Endothelial cell of umbilical vein (primary cell): ENCODE measurements at regions not wholly inside any gene's neighbourhood (a gene's known extent, or its start where the extent isn't known, plus 50 kb on each side); places are given as distances from the start of the nearest gene placed in this dataset.

Source experiments
- BruUV-seq: library from RNA; stranded (reverse); fragments of 400-500 nt; replicated peaks from 2 replicates; lab custom pipeline; 2021; lab: Mats Ljungman, UMichigan
- CTCF ChIA-PET: fragments of 300-600, 350-600 bp; sonication (Branson Sonifier 250); formaldehyde crosslinking; loops from one replicate; lab custom pipeline; 2021; ENCODE audit warnings: antibody characterized with exemption, inconsistent platforms; lab: Charles Lee
- POLR2A ChIA-PET: fragments of 300-600, 350-600 bp; sonication (Branson Sonifier 250); formaldehyde crosslinking; loops from one replicate; lab custom pipeline; 2021; ENCODE audit warnings: antibody characterized with exemption, inconsistent platforms; lab: Charles Lee
- DNase-seq: peaks from one replicate; pipeline ENCODE4 v3.0.0-alpha.2; 2011; ENCODE audit warnings: low read depth, low spot score
- FAIRE-seq: peaks from 2 replicates; lab custom pipeline; 2011; peaks lifted over from hg19 to GRCh38; lab: Jason Lieb, UNC
- H2AFZ ChIP-seq: 2 replicates; pipeline ENCODE4 v1.6.0; 2012; ENCODE audit warnings: low read depth, low read length, control low read depth, inconsistent platforms
- H3K27ac ChIP-seq: 2 replicates; pipeline ENCODE4 v1.5.1; 2011; ENCODE audit warnings: low read depth, mild to moderate bottlenecking, control low read depth, low read length, moderate library complexity; ENCODE audit not compliant: insufficient read depth
- H3K27me3 ChIP-seq, 2 experiments: 2 replicates each; pipeline versions ENCODE4 v1.6.0 to v1.6.1; 2011; ENCODE audit warnings: low read length in 2 of 2, mixed read lengths in 1 of 2; ENCODE audit not compliant: control insufficient read depth in 2 of 2, insufficient read depth in 2 of 2
- H3K36me3 ChIP-seq, 2 experiments: 2 replicates in 1 of 2; 3 replicates in 1 of 2; pipeline ENCODE4 v1.5.1; 2011; ENCODE audit warnings: low read length in 2 of 2, mild to moderate bottlenecking in 1 of 2, moderate library complexity in 1 of 2; ENCODE audit not compliant: control insufficient read depth in 2 of 2, insufficient read depth in 2 of 2; ENCODE audit errors: extremely low read depth in 1 of 2
- H3K4me1 ChIP-seq: 3 replicates; pipeline ENCODE4 v1.5.1; 2011; ENCODE audit warnings: mild to moderate bottlenecking, low read length; ENCODE audit not compliant: control insufficient read depth, insufficient read depth; ENCODE audit errors: extremely low read depth
- H3K4me2 ChIP-seq: 2 replicates; pipeline ENCODE4 v1.6.1; 2011; ENCODE audit warnings: low read length, control low read depth, mixed read lengths; ENCODE audit not compliant: insufficient read depth
- H3K4me3 ChIP-seq, 3 experiments: fragments of 200-600 bp in 1 of 3; sonication (generic), shearing (Covaris generic) in 1 of 3; replicated peaks in 1 of 3; 2 replicates each; pipeline ENCODE4 v1.5.1; 2011 to 2016; ENCODE audit warnings: control low read depth in 3 of 3, low read length in 3 of 3, mild to moderate bottlenecking in 2 of 3, inconsistent platforms in 1 of 3, low read depth in 1 of 3, moderate library complexity in 1 of 3; ENCODE audit not compliant: insufficient read depth in 1 of 3
- H3K79me2 ChIP-seq: 2 replicates; pipeline ENCODE4 v1.6.0; 2012; ENCODE audit warnings: low read length, inconsistent platforms; ENCODE audit not compliant: control insufficient read depth, insufficient read depth
- H3K9ac ChIP-seq: replicated peaks from 2 replicates; pipeline ENCODE3; 2011; ENCODE audit warnings: low read length, control low read depth; ENCODE audit not compliant: insufficient read depth; ENCODE audit errors: extremely low read depth
- H3K9me1 ChIP-seq: replicated peaks from 3 replicates; pipeline ENCODE4 v1.6.0; 2011; ENCODE audit warnings: mild to moderate bottlenecking, low read length; ENCODE audit not compliant: control insufficient read depth, insufficient read depth; ENCODE audit errors: extremely low read depth
- H3K9me3 ChIP-seq: replicated peaks from 2 replicates; pipeline ENCODE4 v1.5.1; 2012; ENCODE audit warnings: low read length, inconsistent platforms; ENCODE audit not compliant: control insufficient read depth, insufficient read depth
- H4K20me1 ChIP-seq: replicated peaks from 2 replicates; pipeline ENCODE3; 2011; ENCODE audit warnings: mild to moderate bottlenecking, low read length; ENCODE audit not compliant: control insufficient read depth, insufficient read depth; ENCODE audit errors: extremely low read depth
- EZH2 ChIP-seq: IDR thresholded peaks from 2 replicates; pipeline ENCODE4 v1.6.1; 2012; ENCODE audit warnings: borderline replicate concordance, low read depth, mild to moderate bottlenecking, moderate library complexity, low read length, inconsistent platforms; ENCODE audit not compliant: severe bottlenecking
- FOS ChIP-seq: IDR thresholded peaks from 2 replicates; pipeline ENCODE4 v1.6.1; 2011; ENCODE audit warnings: mild to moderate bottlenecking, low read length, moderate library complexity, borderline replicate concordance; ENCODE audit not compliant: insufficient read depth
- GATA2 ChIP-seq: IDR thresholded peaks from 2 replicates; pipeline ENCODE4 v1.7.0; 2011; ENCODE audit warnings: low read depth, mild to moderate bottlenecking, moderate library complexity, mixed read lengths, low read length; ENCODE audit not compliant: insufficient read length, insufficient read depth
- JUN ChIP-seq: IDR thresholded peaks from 2 replicates; pipeline ENCODE4 v1.6.1; 2011; ENCODE audit warnings: borderline replicate concordance, low read depth; ENCODE audit not compliant: insufficient read length, insufficient read depth
- MYC ChIP-seq: IDR thresholded peaks from one replicate; pipeline ENCODE4 v1.6.1; 2011; ENCODE audit warnings: mild to moderate bottlenecking, low read depth, low read length
- POLR2A ChIP-seq: IDR thresholded peaks from 2 replicates; pipeline ENCODE4 v1.6.1; 2012; ENCODE audit warnings: low read depth, mild to moderate bottlenecking, control low read depth, low read length
- POLR2AphosphoS5 ChIP-seq: IDR thresholded peaks from 2 replicates; pipeline ENCODE4 v1.6.1; 2012; ENCODE audit warnings: low read depth, mild to moderate bottlenecking, control low read depth, low read length, moderate library complexity; ENCODE audit not compliant: insufficient read depth
- dilution Hi-C: fragments of 300-500 bp; cut with MboI; formaldehyde crosslinking; loops from one replicate; pipeline ENCODE4 v1.15.0; 2019; ENCODE audit warnings: low sequenced_read_pairs; ENCODE audit not compliant: extremely low pct_ligation_motif_present
- intact Hi-C: fragments of 100-400 bp; cut with micrococcal nuclease; formaldehyde crosslinking; loops from one replicate; pipeline ENCODE4 v1.10.0; 2022
- TF ChIP-seq, protein P1 (sequence below), 2 donors: IDR thresholded peaks; 1 replicate in 1 of 2; 2 replicates in 1 of 2; pipeline ENCODE4 v1.5.1; 2011; ENCODE audit warnings: low read length in 2 of 2, mild to moderate bottlenecking in 2 of 2, moderate library complexity in 2 of 2, control low read depth in 1 of 2, inconsistent platforms in 1 of 2, low read depth in 1 of 2; ENCODE audit not compliant: insufficient read depth in 1 of 2; ENCODE audit errors: extremely low read depth in 1 of 2
- TF ChIP-seq, protein P2 (sequence below): IDR thresholded peaks from 2 replicates; pipeline ENCODE4 v1.6.1; 2011; ENCODE audit not compliant: insufficient read depth, insufficient read length

- H4K20me1 ChIP-seq: no peaks in the 10 kb centered on the region
- no TSS peak for BruUV-seq
- intact Hi-C loops (no loop called here), dilution Hi-C loops (no loop called here)
- no peak for FAIRE-seq
- no peaks in the 10 kb centered on the region for H3K79me2 ChIP-seq
- H3K27ac ChIP-seq: no peak overlapping the region
- no peak for DNase-seq
- ChIA-PET CTCF (no interaction called here), POLR2A (no interaction called here)
- H3K9ac ChIP-seq: no peak overlapping the region
- H3K4me1 ChIP-seq: no peaks in the 10 kb centered on the region
- no peak overlapping the region for H3K4me2 ChIP-seq
- no peaks in the 10 kb centered on the region for H3K9me3 ChIP-seq
- no peak overlapping the region for H2AFZ ChIP-seq
- TF ChIP-seq, protein P1, sequence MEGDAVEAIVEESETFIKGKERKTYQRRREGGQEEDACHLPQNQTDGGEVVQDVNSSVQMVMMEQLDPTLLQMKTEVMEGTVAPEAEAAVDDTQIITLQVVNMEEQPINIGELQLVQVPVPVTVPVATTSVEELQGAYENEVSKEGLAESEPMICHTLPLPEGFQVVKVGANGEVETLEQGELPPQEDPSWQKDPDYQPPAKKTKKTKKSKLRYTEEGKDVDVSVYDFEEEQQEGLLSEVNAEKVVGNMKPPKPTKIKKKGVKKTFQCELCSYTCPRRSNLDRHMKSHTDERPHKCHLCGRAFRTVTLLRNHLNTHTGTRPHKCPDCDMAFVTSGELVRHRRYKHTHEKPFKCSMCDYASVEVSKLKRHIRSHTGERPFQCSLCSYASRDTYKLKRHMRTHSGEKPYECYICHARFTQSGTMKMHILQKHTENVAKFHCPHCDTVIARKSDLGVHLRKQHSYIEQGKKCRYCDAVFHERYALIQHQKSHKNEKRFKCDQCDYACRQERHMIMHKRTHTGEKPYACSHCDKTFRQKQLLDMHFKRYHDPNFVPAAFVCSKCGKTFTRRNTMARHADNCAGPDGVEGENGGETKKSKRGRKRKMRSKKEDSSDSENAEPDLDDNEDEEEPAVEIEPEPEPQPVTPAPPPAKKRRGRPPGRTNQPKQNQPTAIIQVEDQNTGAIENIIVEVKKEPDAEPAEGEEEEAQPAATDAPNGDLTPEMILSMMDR (IDR thresholded peaks at IDR 0.05; ENCODE audit: extremely low read depth in 1 of 2, insufficient read depth in 1 of 2, low read depth in 1 of 2, low read length in 2 of 2): no peak
- TF ChIP-seq POLR2AphosphoS5 (no peak), FOS (no peak), JUN (no peak), EZH2 (no peak), MYC (no peak), POLR2A (no peak), GATA2 (no peak)
- TF ChIP-seq, protein P2, sequence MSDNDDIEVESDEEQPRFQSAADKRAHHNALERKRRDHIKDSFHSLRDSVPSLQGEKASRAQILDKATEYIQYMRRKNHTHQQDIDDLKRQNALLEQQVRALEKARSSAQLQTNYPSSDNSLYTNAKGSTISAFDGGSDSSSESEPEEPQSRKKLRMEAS: no peak
- H3K4me3 ChIP-seq: no peak overlapping the region
- no peaks in the 10 kb centered on the region for H3K9me1 ChIP-seq
- no peaks in the 10 kb centered on the region for H3K27me3 ChIP-seq
- H3K36me3 ChIP-seq: no peaks in the 10 kb centered on the region
Measured at GRCh38 chr2:121947674-121948073, 192.2 kb downstream of the TSN start.
